ENCODE measurements at regions not wholly inside any gene's neighbourhood (a gene's known extent, or its start where the extent isn't known, plus 50 kb on each side); places are given as distances from the start of the nearest gene placed in this dataset.

- Histone ChIP-seq H3K27me3 (peaks cover 0 to 5% of the 10 kb centered on the region in 2 donors), H3K36me3 (no peaks in the 10 kb centered on the region), H3K4me3 (no peak overlapping the region), H3K27ac (no peak overlapping the region), H3K4me1 (peaks cover 0 to 6% (median 0%) of the 10 kb centered on the region in 4 donors), H3K9me3 (no peaks in the 10 kb centered on the region)
- 60 to 64% methylated on average over 8 to 9 of the region's 10 CpGs for WGBS, 2 donors
- DNase-seq (ENCODE audit: low spot score in 2 of 2): no peak
- TF ChIP-seq EP300 (IDR thresholded peaks at IDR 0.05) (no peak), POLR2A (IDR thresholded peaks at IDR 0.05) (no peak), CTCF (IDR thresholded peaks at IDR 0.05) (no peak)
These were observed 338.8 kb downstream of the MATN1 start for GRCh38 chr1:30384286-30385245.

DNA sequence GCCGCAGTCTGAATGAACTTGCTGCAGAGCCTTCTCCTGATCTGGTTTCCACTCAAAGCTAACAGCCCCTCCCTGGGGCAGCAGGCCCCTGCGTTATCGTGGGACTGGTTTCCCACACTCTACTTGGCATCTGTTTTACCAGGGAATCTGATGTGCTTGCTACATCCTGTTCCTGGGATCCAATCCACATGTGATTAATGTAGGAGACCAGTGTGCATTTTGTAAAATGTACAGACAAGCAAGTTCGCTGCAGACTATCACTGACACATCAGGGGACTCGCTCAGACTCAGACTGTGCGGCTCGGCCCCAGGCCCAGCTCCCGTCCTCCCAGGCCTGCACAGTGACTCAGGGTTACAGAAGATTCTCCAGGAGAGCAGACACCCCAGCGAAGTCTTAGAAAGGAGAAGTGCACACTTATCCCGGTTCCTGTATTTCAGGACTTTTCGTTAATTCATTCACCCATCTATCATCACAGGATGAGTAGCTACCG lies 340.1 kb downstream of the MATN1 start:
- H3K9me3 ChIP-seq: no peaks in the 10 kb centered on the region
- 63 to 68% methylated on average over 12 of the region's 12 CpGs for WGBS, 2 donors
- TF ChIP-seq EP300 (IDR thresholded peaks at IDR 0.05) (no peak), POLR2A (IDR thresholded peaks at IDR 0.05) (no peak), CTCF (IDR thresholded peaks at IDR 0.05) (no peak)
- peaks cover 0 to 5% of the 10 kb centered on the region in 2 donors for H3K27me3 ChIP-seq
- no peak overlapping the region for H3K4me3 ChIP-seq
- no peaks in the 10 kb centered on the region for H3K36me3 ChIP-seq
- H3K4me1 ChIP-seq: peaks cover 0 to 14% (median 0%) of the 10 kb centered on the region in 4 donors
- H3K27ac ChIP-seq: no peak overlapping the region
- no peak for DNase-seq (ENCODE audit: low spot score in 2 of 2)

- Histone ChIP-seq H3K4me3 (no peak overlapping the region), H3K27me3 (peaks cover 0 to 5% of the 10 kb centered on the region in 2 donors), H3K27ac (no peak overlapping the region), H3K4me1 (peaks cover 0 to 14% (median 0%) of the 10 kb centered on the region in 4 donors), H3K36me3 (no peaks in the 10 kb centered on the region), H3K9me3 (no peaks in the 10 kb centered on the region)
- 84 to 86% methylated on average over 2 of the region's 2 CpGs for WGBS, 2 donors
- DNase-seq (ENCODE audit: low spot score in 2 of 2): no peak
- TF ChIP-seq CTCF (IDR thresholded peaks at IDR 0.05) (no peak), EP300 (IDR thresholded peaks at IDR 0.05) (no peak), POLR2A (IDR thresholded peaks at IDR 0.05) (no peak)
These were observed 340.9 kb downstream of the MATN1 start for GRCh38 chr1:30382496-30382895.

GRCh38 chr1:30381671-30382365 lies 341.6 kb downstream of the MATN1 start:
- no peak for DNase-seq (ENCODE audit: low spot score in 2 of 2)
- TF ChIP-seq POLR2A (IDR thresholded peaks at IDR 0.05) (no peak), CTCF (IDR thresholded peaks at IDR 0.05) (no peak), EP300 (IDR thresholded peaks at IDR 0.05) (no peak)
- WGBS, 2 donors: 67 to 71% methylated on average over 6 to 7 of the region's 7 CpGs
- Histone ChIP-seq H3K4me3 (no peak overlapping the region), H3K27me3 (peaks cover 0 to 9% of the 10 kb centered on the region in 2 donors), H3K27ac (no peak overlapping the region), H3K9me3 (no peaks in the 10 kb centered on the region), H3K4me1 (peaks cover 0 to 14% (median 0%) of the 10 kb centered on the region in 4 donors), H3K36me3 (no peaks in the 10 kb centered on the region)
